NT2/D1 (cell line): ENCODE measurements at regions not wholly inside any gene's neighbourhood (a gene's known extent, or its start where the extent isn't known, plus 50 kb on each side); places are given as distances from the start of the nearest gene placed in this dataset.

Source experiments
- SUZ12 ChIP-seq: IDR thresholded peaks from 2 replicates; pipeline ENCODE4 v1.6.1; 2011; ENCODE audit not compliant: insufficient read length, insufficient read depth; ENCODE audit errors: extremely low read depth
- ZNF274 ChIP-seq: IDR thresholded peaks from 2 replicates; pipeline ENCODE4 v1.6.1; 2011; ENCODE audit warnings: mild to moderate bottlenecking, low read depth, low read length

DNA sequence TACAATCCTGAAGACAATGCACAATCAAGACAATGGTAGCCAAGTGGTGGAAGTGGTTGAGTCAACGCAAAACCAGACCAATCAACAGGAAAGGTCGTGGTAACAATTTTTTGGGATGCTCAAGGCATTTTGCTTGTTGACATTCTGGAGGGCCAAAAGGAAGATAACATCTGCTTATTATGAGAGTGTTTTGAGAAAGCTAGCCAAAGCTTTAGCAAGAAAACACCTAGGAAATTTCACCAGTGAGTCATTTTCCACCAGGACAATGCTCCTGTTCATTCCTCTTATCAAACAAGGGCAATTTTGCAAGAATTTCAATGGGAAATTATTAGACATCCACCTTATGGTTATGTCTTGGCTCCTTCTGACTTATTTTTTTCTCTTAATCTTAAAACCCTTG is 1932.2 kb upstream of the RAG2 start:
- no peak for TF ChIP-seq SUZ12
- no peak for TF ChIP-seq ZNF274
